Kidney tubule cell (primary cell): ENCODE measurements at regions not wholly inside any gene's neighbourhood (a gene's known extent, or its start where the extent isn't known, plus 50 kb on each side); places are given as distances from the start of the nearest gene placed in this dataset.

Source experiments
- DNase-seq: peaks from one replicate; pipeline ENCODE4 v3.0.0-alpha.2; 2018; ENCODE audit warnings: low spot score

- no peak for DNase-seq
Observed at GRCh38 chr2:200752332-200752731, 59.4 kb upstream of the BZW1 start.

GRCh38 chr2:200752835-200753234 is 58.9 kb upstream of the BZW1 start:
- no peak for DNase-seq

DNA sequence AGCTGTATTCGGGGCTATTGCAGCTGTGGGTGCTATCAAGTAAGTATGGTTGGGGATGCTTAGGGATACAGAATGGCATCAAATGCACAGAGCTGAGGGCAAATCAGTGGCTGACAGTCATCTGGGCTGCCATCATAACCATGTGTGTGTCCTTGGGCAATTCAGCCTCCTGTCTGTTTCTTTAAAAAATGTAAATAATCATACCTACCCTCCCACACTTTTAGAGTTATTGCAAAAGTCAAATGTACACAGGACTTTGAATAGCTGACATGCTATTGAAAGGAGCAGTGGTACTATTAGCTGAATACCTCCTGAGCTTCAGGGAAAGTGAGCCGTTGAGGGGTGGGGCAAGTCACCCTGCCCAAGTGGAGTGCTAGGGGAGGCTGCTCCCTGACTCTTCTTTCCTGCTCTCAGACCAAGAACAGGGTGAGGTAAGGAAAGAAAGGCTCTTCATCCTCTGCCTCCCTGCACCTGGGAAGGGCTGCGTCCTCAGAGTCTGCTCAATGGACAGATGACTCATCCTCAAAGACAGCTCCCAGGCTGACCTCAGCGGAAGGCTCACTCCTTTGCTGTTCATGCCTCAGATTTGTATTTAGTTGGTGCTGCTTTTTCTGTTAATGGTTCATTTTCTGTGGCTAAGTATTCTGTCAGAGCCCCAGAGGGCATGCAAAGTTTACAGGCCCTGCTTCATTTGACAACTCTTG is 54.9 kb upstream of the BZW1 start:
- peak; percentile 99 for DNase-seq

DNA sequence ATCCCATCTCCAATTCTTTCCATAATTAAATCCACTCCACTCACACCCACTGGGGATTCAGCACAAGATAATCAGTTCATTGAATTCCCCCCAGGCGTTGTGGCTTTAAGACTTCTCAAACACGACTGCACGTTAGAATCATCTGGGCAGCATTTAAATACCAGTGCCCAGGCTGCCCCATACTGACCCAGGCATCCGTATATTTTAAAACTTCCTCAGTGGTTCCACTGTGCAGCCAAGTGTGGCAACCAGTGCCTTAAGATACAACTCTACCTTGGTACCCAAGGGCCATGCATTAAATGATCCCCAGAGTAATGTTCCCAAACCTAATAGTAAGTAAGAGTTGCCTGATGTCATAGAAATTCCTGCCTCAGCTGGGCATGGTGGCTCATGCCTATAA is 54.3 kb upstream of the BZW1 start:
- DNase-seq, result peak; percentile 76

DNA sequence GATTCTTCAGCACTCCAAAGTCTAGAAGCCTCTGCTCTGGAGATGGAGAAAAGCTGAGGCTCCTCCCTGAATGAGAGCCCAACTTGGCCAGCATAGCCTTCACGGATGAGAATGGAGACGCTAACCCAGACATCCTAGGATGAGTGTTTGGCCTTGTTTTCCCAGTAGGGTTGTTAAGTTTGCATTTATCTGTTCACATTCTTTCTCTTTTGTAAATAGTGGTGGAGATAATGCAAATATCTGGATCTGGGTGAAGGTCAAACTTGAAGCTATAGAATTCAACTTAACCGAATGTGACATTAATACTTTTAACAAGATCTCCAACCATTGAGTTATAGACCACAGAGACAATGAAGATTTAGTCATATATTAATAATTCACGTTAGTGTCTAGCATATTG is 53.4 kb upstream of the BZW1 start:
- no peak for DNase-seq

DNA sequence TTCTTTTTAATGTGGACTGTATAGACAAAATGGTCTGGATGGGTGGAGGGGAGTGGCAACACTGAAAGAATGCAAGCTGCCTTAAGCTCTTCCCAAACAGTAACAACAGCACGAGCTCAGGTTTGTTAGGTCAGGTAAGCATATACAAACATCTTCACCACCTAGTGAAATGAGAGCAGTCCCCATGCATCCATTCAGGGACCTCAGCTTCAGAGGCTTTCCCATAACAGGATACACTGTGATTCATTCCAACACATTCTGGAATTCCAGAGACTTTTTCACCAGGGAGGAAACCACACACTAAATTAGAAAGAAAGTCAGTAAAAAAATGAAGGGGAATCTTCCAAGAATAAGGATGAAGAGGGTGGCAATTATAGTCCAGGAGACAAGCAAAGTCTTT is 50.4 kb upstream of the BZW1 start:
- DNase-seq, result peak; percentile 63
